MM.1S (cell line): ENCODE measurements at regions not wholly inside any gene's neighbourhood (a gene's known extent, or its start where the extent isn't known, plus 50 kb on each side); places are given as distances from the start of the nearest gene placed in this dataset.

ENCODE experiments used
- CTCF ChIP-seq: fragments of 300-600 bp; sonication (generic); IDR thresholded peaks from 2 replicates; pipeline ENCODE4 v1.5.1; 2016; ENCODE audit warnings: antibody characterized with exemption, low read length, mixed read lengths
- EZH2 ChIP-seq: fragments of 300-600 bp; sonication (generic); optimal IDR thresholded peaks from 2 replicates; pipeline ENCODE3; 2017; ENCODE audit warnings: low read depth, mild to moderate bottlenecking, antibody characterized with exemption, low read length, mixed read lengths
- EZH2phosphoT487 ChIP-seq: fragments of 300-600 bp; sonication (generic); IDR thresholded peaks from 2 replicates; pipeline ENCODE4 v1.6.1; 2018; ENCODE audit warnings: antibody characterized with exemption, low read length

- TF ChIP-seq CTCF (no peak), EZH2phosphoT487 (no peak), EZH2 (no peak)
These were observed 384.0 kb upstream of the DMAC1 start for GRCh38 chr9:8183618-8184017.
